HG03045 (cell line): ENCODE measurements at regions not wholly inside any gene's neighbourhood (a gene's known extent, or its start where the extent isn't known, plus 50 kb on each side); places are given as distances from the start of the nearest gene placed in this dataset.

Experiments
- ATAC-seq: cut with Tn5 transposase; IDR thresholded peaks from one replicate; pipeline ENCODE4 v1.9.1; 2021; ENCODE audit warnings: mild to moderate bottlenecking, moderate library complexity; ENCODE audit not compliant: unreplicated experiment

DNA sequence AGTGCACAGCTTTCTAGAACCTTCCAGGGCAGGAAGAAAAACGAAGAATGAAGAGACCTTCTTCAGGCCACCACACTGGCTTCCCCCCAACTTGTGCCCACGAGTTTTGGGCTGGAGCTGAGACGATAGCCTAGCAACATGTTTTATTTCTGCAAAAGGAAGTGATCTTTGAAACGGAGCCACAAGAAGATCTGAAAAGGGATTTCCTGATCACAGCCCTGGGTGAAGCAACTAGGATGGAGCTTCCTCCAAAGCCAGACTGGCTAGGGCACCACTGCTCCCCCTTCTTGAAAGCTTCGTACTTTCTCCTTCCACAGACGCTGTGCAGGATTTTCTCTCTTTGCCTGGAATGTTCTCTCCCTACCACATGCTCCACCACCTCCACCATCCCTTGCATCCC is 418.3 kb downstream of the MED13L start:
- no peak for ATAC-seq

DNA sequence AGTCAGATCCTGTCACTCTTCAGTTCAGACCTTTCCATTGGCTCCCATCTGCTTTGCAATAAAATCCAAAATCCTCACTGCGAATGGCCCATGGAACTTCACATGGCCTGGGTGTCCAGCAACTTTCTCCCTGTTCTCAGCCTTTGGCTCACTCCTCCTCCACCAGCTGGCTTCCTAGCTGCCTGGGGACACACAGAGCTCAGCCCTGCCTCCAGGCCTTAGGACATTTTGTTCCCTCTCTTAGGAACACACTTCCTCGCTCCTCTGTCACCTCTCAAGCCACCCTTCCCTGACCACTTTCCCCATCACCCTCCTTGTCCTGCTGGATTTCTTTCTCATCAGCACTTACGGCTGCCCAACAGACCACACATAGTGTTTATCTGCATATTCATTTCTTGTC is 419.6 kb downstream of the MED13L start:
- no peak for ATAC-seq

DNA sequence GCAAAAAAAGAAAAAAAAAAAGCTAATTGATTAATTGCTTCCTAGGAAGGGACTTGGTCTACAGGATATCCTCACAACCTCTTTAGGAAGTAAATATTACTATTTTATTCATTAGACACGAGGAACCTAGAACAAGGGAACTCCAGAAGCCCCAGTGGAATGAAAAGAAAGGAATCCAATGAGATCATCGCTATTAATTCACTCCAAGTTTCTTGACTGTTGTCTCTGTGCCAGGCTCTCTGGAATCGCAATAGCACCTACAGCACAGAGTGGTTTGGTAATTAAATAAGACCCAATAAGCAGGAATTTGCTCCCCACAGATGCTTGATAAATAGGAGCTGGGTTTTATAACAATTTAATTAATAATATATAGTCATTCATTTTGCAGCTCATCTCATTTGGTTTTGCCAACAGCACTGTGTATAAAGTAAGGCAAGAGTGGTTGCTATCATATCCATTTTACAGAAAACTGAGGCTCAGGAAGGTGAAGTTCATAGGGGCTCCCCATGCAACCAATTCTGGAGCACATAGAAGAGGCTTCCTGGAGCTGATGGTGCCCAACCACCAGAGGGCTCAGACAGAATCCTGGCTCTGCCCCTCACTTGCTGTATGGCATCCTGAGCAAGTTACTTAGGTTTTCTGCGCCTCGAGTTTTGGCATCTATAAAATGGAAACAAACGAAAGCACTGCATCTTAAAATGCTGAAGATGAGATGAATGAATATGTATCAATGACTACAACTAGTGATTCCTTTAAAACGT is 420.2 kb downstream of the MED13L start:
- no peak for ATAC-seq

DNA sequence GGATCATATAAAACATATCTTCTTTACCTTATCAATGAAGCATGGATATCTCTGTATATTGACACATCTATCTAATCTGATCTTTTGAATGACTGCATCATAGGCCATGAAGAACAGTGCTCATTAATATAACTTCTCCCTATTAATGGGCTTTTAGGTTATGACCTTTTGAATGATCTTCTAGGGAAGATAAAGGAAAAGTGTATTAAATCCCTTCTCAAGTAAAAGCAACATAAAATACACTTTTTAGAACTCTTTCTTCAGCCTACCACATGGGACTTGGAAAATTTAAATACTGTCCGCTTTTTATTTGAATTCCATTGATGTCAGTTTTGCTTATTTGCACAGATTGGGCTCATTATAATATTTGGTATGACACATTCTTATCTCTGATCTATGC is 425.4 kb downstream of the MED13L start:
- ATAC-seq = no peak

DNA sequence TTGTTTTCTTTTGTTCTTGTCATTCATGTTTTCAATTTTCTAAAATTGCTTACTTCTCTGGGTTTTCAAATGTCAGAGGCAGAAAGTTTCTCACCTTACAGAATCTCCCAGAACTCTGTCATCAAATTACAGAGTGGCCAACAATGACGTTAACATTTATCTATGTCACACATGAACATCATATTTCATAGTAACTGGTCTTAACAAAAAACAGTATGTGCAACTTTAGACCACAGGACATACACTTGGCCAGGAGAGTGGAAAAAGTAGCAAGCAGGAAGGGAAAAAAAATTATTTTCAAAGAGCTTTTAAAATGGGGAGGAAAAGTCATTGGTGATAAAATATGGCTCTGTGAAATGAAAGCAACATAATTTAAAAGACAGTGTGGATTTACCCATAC is 426.5 kb downstream of the MED13L start:
- ATAC-seq = no peak

DNA sequence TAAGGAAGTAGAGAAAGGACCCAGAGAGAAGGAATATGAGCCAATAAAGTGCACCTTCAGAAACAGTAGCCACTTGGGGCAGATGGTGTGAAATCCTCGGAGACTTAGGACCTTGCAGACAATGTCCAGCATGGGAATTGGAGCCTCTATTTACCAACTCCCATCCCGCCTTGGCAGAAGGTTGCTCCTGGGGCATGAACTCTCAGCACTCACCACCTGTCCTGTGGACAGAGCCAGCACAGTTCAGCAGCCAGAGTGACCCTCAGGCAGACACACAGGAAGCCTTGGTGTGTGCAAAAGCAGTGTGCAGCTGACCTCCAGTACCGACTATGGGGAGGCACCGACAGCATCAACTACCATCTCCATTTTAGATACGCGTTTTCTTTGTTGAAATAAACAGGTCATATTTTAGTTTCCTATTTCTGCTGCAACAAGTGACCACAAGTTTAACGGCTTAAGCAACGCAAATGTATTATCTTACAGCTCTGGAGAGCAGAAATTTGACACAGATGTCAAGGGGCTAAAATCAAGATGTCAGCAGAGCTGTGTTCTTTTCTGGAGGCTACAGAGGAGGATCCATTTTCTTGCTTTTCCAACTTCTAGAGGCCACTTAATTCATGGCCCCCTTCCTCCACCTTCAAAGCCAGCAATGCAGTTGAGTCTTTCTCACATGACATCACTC is 428.1 kb downstream of the MED13L start:
- no peak for ATAC-seq

DNA sequence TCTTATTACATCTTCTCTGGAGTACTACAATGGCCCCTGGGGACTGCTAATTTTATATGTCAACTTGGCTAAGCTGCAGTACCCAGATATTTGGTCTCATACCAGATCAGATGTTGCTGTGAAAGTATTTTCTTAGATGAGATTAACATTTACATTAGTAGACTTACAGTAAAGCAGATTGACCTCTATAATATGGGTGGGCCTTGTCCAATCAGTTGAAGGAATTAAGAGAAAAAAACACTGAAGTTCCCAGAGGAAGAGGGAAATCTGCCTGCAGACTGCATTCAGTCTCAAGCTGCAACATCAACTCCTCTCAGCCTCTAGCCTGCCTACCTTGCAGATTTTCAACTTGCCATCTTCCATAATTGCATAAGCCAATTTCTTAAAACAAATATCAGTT is 430.1 kb downstream of the MED13L start:
- no peak for ATAC-seq

DNA sequence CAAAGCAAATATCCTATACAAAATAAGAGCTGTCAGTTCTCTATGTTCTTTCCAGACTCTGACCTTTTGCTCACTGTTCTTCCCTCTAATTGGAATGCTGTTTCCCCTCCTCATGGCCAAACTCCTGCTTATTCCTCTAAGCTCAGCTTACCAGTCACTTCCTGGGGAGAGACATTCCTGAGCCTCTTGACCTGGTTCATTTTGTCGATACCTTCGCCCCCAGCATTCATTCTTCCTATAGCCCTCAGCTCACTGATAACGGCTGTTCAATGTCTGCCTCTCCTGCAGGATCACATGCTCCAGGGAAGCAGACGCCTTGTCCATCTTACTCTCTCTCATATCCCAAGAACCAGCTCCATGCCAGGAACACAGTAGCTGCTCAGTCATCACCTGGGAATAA is 431.0 kb downstream of the MED13L start:
- no peak for ATAC-seq

DNA sequence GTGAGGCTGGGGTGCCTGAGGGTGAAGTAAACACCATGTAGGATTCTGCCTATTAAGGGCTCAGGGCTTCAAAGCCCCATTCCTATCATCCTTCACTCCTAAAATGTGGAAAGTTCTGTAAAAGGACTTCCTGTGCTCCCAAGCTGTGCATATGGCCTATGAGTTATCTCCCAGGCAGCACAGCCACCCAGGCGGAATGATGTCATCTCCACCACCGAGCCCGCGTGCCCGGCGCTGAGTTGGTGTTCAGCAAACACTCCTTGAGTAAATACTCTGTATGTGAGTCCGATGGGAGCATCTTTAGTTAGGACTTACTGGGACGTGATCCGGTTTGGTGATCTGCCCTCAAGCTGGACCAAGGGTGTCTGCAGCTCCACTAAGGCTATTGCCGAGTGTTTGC is 437.3 kb downstream of the MED13L start:
- ATAC-seq = no peak

DNA sequence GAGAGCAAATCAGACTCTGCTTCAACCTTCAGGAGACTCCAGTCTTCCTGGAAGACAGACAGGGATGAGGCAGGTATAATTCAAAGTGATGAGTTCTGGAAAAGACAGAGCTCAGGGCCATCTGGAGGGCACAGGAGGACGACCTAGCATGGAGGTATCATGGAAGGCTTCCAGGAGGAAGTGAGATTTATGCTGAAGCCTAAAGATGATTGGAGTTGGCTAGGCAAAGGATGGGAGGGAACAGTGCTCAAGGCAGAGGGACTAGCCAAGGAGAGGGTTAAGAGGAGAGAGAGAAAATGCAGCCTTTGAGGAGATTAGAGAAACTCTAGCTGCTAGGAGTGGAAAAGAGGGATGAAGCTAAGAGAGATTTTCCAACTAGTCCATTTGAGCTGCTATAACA is 438.5 kb downstream of the MED13L start:
- no peak for ATAC-seq

DNA sequence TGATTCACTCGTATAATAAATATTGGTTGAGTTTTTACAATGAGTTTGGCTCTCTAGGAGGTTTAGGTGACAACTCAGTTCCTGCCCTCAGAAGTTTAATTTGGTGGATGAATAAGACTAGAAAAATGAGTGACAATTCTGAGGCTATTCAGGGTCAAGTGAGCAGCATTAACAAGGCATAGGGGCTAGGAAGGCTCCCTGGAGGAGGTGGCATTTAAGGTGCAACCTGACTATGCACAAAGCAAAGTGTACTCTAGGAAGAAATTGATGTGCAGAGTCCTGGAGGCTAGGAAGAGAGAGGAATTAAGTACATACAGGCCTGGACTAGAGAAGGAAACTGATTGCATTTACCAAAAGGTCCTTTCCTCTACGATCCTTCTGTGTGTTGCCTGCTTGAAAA is 440.3 kb downstream of the MED13L start:
- no peak for ATAC-seq

DNA sequence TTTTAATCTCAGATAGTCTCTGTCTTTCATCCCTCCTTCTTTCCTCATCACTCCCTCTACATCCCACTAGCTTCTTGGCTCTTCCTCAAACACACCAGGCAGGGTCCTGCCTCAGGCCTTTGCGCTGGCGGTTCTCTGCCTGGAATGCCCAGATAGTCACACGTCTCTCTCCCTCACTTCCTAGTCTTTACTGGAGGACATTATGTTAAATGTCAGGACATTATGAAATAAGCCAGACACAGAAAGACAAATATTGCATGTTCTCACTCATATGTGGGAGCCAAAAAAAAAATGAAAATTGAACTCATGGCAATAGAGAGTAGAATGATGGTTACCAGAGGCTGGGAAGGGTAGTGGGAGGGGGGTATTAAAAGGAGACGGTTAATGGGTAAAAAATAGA is 442.0 kb downstream of the MED13L start:
- no peak for ATAC-seq

DNA sequence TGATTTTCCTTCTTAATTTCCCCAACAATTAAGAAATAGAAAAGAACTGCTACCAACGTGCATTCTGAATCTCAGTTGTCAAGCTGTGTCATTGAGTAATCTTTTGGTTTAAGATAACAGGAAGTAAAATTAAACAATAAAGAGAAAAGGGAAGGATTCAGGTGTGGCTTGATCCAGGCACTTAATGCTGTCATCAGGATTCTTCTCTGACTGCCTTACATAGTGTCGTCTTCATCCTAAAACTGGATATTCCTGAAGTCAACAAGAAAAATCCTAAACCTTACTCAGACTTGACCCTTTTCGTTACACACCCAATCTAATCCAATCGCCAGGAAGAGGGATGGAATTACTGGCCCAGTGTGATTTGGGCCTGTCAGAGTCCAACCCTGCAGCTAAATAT is 443.8 kb downstream of the MED13L start:
- ATAC-seq = no peak

DNA sequence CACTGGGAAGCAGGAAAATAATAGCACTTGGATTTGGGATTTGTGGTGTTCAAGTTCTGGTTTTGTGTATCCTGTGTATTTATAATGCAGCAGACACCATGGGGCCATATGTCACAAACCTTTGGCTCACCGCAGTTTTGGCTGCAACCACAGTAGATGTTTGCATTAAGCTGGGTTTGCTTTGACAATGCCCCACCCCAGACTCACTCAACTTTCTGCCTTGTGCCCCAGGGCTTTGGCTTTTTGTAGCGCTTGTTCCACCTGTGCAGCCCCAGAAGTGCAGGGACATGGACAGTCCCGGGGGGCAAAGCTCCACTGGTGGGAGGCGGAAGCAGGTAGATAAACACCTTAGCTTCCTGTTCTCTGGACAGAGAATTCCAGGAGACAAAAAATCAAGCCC is 446.9 kb downstream of the MED13L start:
- no peak for ATAC-seq

DNA sequence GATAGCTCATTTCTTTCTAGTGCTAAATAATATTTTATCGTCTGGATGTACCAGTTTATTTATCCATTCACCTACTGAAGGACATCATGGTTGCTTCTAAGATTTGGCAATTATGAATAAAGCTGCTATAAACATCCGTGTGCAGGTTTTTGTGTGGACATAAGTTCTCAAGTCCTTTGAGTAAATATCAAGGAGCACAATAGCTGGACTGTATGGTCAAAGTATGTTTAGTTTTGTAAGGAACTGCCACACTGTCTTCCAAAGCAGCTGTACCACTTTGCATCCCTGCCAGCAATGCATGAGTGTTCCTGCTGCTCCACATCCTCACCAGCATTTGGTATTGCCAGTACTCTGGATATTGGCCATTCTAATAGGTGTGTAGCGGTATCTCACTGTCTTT is 447.4 kb downstream of the MED13L start:
- ATAC-seq = no peak

DNA sequence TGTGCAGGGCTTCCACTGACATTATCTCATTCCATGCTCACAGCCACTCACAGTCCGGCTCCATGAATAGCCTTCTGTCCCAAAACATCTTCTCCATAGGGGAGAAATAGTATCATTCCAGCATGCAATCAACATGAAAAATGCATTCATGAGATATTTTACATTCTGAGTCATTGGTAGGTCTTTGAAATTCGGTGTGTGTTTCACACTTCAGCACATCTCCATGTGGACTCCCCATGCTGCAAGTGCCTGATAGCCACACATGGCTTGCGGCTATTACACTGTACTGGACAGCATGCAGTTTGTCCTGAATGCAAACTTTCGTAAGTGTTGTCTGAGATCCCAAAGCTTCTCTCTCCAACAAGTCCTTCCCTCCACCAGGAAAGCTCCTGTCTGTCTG is 449.3 kb downstream of the MED13L start:
- no peak for ATAC-seq

DNA sequence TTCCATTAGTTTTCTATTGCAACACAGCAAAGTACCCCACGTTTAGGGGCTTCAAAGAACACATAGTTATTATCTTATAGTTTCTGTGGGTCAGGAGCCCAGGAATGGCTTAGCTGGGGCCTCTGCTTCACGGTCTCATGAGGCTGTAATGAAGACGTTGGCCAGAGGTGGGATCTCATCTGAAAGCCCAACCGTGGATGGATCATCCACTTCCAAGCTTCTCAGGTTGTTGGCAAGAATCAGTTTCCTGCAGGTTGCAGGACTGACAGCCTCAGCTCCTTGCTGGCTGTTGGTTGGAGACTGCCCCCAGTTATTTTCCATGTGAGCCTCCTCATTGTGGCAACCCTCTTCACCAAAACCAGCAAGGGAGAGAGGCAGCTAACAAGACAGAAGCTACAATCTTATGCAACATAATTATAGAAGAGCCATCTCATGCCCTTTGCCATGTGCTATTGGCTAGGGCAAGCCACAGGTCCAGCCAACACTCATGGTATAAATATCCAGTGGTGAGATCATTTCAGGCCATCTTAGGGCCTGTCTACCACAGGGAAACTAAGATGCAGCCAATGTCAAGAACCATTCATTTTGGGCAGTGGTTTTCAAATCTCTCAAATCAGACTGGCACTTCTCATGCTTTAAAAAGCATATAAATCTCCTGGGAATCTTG is 452.4 kb downstream of the MED13L start:
- ATAC-seq = no peak

DNA sequence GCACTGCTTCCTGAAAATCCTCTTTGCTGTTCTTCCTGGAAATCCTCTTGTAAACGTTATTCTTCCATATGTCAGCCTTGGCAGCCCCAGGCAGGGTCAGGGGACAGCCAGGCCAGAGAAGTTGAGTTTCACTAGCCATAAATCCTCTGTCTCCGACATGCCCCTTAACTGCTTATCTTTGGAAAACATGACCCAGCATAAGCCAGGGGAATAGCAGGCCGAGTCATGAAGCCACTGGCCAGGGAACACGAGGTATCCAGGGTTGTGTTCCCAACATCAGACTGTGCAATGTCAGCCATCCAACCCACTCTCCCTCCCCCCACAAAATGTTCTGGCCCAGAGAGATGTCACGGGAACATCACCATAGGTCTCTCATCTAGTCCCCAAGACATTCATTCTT is 453.9 kb downstream of the MED13L start:
- no peak for ATAC-seq

DNA sequence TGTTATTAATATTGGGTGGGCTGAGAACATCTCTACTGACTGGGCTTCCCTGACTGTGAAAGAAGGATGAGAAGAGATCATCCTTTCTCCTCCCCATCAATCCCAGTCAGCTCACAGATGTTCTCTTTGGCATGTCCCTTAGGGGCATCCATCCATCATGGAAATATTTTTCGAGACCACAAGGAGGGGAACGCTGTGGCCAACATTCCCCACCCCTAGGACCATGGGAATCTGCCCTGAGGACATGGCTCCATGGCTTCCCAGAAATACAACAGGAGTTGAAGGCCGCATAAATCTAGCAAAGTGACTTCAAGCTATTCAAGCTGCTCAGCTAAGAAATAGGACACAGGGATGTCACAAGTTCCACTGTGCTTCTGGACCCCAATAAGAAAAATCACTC is 456.8 kb downstream of the MED13L start:
- ATAC-seq = no peak

DNA sequence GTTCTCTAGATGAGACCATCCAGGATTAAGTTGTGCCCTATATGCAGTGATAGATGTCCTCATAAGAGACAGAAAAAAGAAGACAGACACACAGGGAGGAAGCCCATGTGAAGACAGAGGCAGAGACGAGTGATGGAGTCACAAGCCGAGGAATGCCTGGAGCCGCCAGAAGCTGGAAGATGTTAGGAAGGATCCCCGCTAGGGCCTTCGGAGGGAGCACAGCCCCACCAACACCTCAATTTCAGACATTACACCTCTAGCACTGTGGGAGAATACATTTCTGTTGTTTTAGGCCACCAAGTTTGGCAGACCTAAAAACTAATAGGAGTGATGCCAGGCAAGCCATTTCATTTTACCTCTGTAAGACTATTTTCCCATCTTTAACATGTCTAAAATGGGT is 458.5 kb downstream of the MED13L start:
- ATAC-seq = no peak

DNA sequence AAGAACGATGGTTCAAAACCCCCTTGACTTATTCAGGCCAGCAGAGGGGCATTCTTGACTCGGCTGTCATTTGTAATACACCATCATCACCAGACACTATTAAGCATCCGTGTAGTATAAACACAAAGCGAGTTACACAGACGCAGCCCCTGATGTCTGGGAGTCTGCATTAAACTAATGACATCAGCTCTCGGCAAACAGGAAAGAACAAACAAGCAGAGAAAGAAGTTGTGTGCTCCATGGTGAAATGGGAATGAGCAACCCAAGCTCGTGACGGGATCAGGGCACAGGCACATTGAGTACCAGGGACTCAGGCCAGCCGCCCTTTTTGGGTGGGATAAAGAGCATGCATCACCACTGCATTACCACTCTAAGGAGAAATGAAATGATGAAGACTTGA is 460.1 kb downstream of the MED13L start:
- ATAC-seq = no peak

DNA sequence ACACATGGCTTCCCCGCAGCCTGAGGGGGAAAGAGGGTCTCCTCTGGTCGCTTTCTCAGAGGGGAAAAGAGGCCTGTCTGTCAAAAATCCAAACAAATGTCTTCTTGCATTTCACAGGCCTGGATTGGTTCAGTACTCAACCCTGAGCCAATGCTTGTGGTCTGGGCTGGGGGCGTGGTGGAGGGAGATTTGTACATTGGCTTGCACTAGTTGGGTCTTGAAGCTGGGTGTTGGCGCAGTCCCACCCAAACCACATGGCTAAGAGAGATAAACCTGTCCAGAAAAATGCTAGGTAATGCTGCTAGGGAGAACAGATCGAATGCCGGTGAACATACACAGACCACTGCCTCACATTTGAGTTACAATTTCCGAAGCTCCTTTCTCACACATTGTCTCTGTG is 461.6 kb downstream of the MED13L start:
- no peak for ATAC-seq
